Cardiac fibroblast (primary cell): ENCODE measurements at regions not wholly inside any gene's neighbourhood (a gene's known extent, or its start where the extent isn't known, plus 50 kb on each side); places are given as distances from the start of the nearest gene placed in this dataset.

Experiments
- DNase-seq, 2 donors: peaks; one replicate each; pipeline versions ENCODE4 v3.0.0 to v3.0.0-alpha.2; 2010; ENCODE audit warnings: low read depth in 2 of 2
- H3K4me3 ChIP-seq, 2 donors: replicated peaks in 1 of 2; 1 replicate in 1 of 2; 2 replicates in 1 of 2; pipeline ENCODE4 v1.5.1; 2011; ENCODE audit warnings: low read depth in 2 of 2, low read length in 2 of 2, mild to moderate bottlenecking in 2 of 2, moderate library complexity in 1 of 2
- CTCF ChIP-seq: IDR thresholded peaks from one replicate; pipeline ENCODE4 v1.5.1; 2011; ENCODE audit warnings: low read depth, mild to moderate bottlenecking, low read length, inconsistent platforms

DNA sequence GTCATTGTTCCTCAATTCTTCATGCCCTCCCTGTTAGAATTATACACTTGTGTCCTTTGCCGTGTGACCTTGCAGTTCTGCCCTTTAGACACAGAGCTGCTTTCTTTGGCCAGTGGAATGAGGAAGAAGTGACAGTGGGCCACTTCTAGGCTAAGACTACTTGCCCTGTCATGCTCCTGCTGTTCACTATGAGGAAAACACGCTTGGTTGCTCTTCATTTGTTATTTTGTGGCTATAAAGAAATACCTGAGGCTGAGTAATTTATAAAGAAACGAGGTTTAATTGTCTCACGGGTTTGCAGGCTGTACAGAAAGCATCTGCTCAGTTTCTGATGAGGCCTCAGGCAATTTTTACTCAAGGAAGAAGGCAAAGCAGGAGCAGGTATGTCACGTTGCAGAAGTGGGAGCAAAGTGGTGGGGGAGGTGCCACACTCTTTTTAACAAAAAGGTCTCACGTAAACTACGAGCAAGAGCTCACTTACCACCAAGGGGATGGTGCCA lies 279.1 kb upstream of the DMAC1 start:
- no peak for DNase-seq
- no peak for TF ChIP-seq CTCF
- no peak overlapping the region for H3K4me3 ChIP-seq

- DNase-seq: no peak
- TF ChIP-seq CTCF: no peak
- no peak overlapping the region for H3K4me3 ChIP-seq
These were observed 275.2 kb upstream of the DMAC1 start for GRCh38 chr9:8074713-8075286.

DNA sequence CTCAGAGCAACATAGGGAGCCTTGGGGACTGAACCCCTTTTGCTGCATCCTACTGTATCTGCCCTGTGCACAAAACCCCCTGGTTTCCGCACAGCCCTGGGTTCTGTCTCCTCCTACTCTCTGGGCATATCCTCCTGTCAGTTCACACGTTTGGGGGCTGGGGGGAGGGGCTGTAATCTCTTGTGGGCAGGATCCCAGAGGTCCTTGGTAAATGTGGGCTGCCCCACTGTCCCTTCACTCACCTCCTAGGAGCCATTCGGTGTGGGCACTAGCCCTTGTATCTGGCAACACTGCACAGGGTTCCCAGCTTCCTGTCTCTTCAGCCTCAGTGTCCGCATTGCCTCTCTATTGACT lies 271.8 kb upstream of the DMAC1 start:
- no peak for DNase-seq
- TF ChIP-seq CTCF: no peak
- H3K4me3 ChIP-seq: no peak overlapping the region

- DNase-seq: no peak
- no peak for TF ChIP-seq CTCF
These were observed 271.3 kb upstream of the DMAC1 start for GRCh38 chr9:8070779-8071444.

GRCh38 chr9:8062459-8062858 lies 262.9 kb upstream of the DMAC1 start:
- TF ChIP-seq CTCF: no peak
- H3K4me3 ChIP-seq: no peak overlapping the region
- DNase-seq: no peak

More at GRCh38 chr9:8070779-8071444, 271.3 kb upstream of the DMAC1 start:
- no peak overlapping the region for H3K4me3 ChIP-seq

DNA sequence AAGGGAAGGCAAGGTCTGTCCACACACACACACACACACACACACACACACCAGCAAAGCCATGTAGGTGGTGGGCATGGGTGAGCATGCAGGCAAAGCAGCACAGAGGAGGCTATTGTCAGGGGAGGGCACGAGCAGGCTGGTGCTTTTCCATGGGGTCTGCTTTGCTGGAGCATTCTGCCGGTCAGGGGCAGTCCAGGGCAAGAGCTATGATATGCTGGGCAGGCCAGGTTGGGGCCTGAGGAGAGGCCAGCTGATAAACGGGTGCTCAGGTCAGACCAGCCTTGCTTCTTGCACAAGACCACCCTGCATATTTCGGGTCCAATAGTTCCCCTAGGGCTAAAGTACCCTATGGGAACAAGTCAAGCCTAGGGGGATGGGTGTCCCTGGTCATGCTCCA lies 253.9 kb upstream of the DMAC1 start:
- H3K4me3 ChIP-seq: no peak overlapping the region
- no peak for DNase-seq
- no peak for TF ChIP-seq CTCF
